T-cell (primary cell): ENCODE measurements at regions not wholly inside any gene's neighbourhood (a gene's known extent, or its start where the extent isn't known, plus 50 kb on each side); places are given as distances from the start of the nearest gene placed in this dataset.

Experiments used
- ATAC-seq, 4 experiments: fragments of 200-7000 bp in 3 of 4; fragments of 150-1000 bp in 1 of 4; cut with Tn5 transposase; replicated peaks in 1 of 4; 1 replicate in 3 of 4; 2 replicates in 1 of 4; pipeline ENCODE4 v1.10.0; 2021; ENCODE audit warnings: moderate library complexity in 3 of 4, mild to moderate bottlenecking in 2 of 4, moderate number of reproducible peaks in 1 of 4
- CTCF ChIA-PET, 2 donors: fragments of 300-600 bp; sonication (Branson Sonifier 250); formaldehyde crosslinking; loops; one replicate each; lab custom pipeline; 2022; ENCODE audit warnings: antibody characterized with exemption in 2 of 2; lab: Charles Lee
- POLR2A ChIA-PET, 2 donors: fragments of 300-600 bp; sonication (Branson Sonifier 250); formaldehyde crosslinking; loops; one replicate each; lab custom pipeline; 2022; ENCODE audit warnings: antibody characterized with exemption in 2 of 2; lab: Charles Lee
- DNase-seq, 35 experiments: peaks; one replicate each; pipeline versions ENCODE4 v3.0.0 to v3.0.0-alpha.2; 2013 to 2023
- H3K27ac ChIP-seq: one replicate; pipeline ENCODE4 v1.5.1; 2013; ENCODE audit warnings: low read length
- H3K27me3 ChIP-seq, 2 experiments: replicated peaks in 1 of 2; 1 replicate in 1 of 2; 2 replicates in 1 of 2; pipeline versions ENCODE4 v1.6.1 to v1.7.0; 2013; ENCODE audit warnings: low read length in 1 of 2, mixed read lengths in 1 of 2; ENCODE audit not compliant: control insufficient read depth in 2 of 2, insufficient read depth in 2 of 2; ENCODE audit errors: extremely low read depth in 1 of 2
- H3K36me3 ChIP-seq, 2 donors: 1 replicate in 1 of 2; 2 replicates in 1 of 2; pipeline versions ENCODE4 v1.6.1 to v1.7.0; 2013; ENCODE audit warnings: low read length in 1 of 2; ENCODE audit not compliant: control insufficient read depth in 2 of 2, insufficient read depth in 1 of 2; ENCODE audit errors: extremely low read depth in 1 of 2
- H3K4me1 ChIP-seq, 2 experiments: 1 replicate in 1 of 2; 2 replicates in 1 of 2; pipeline versions ENCODE4 v1.6.1 to v1.7.0; 2013; ENCODE audit warnings: low read length in 2 of 2, mixed read lengths in 1 of 2; ENCODE audit not compliant: insufficient read depth in 2 of 2, control insufficient read depth in 1 of 2; ENCODE audit errors: extremely low read depth in 1 of 2
- H3K4me3 ChIP-seq, 2 donors: 1 replicate in 1 of 2; 2 replicates in 1 of 2; pipeline versions ENCODE4 v1.5.1 to v1.7.0; 2013; ENCODE audit warnings: mild to moderate bottlenecking in 2 of 2, low read length in 1 of 2, moderate library complexity in 1 of 2; ENCODE audit not compliant: control insufficient read depth in 1 of 2; ENCODE audit errors: extremely low read depth in 1 of 2
- H3K9me3 ChIP-seq: 2 replicates; pipeline ENCODE4 v1.7.0; 2013
- H3K27ac Mint-ChIP-seq, 2 donors: one replicate each; pipeline ENCODE4 v1.8.0; 2020 to 2021; ENCODE audit warnings: mild to moderate bottlenecking in 2 of 2, mixed read lengths in 2 of 2
- H3K27me3 Mint-ChIP-seq, 2 donors: one replicate each; pipeline ENCODE4 v1.8.0; 2021 to 2022; ENCODE audit warnings: mixed read lengths in 2 of 2
- H3K36me3 Mint-ChIP-seq: one replicate; pipeline ENCODE4 v1.8.0; 2021; ENCODE audit warnings: mixed read lengths
- H3K4me1 Mint-ChIP-seq, 3 donors: one replicate each; pipeline ENCODE4 v1.8.0; 2020 to 2022; ENCODE audit warnings: mixed read lengths in 3 of 3, mild to moderate bottlenecking in 1 of 3
- H3K4me3 Mint-ChIP-seq, 3 donors: one replicate each; pipeline ENCODE4 v1.8.0; 2020 to 2022; ENCODE audit warnings: mild to moderate bottlenecking in 3 of 3, mixed read lengths in 3 of 3, moderate library complexity in 3 of 3
- H3K9me3 Mint-ChIP-seq, 3 donors: one replicate each; pipeline ENCODE4 v1.8.0; 2020 to 2022; ENCODE audit warnings: mixed read lengths in 3 of 3
- WGBS: methylation state at CpG from one replicate; pipeline ENCODE4 v1.1.5; 2013; ENCODE audit warnings: missing lambda C conversion rate; ENCODE audit not compliant: insufficient coverage; 5-methylcytosine and 5-hydroxymethylcytosine counted together

DNA sequence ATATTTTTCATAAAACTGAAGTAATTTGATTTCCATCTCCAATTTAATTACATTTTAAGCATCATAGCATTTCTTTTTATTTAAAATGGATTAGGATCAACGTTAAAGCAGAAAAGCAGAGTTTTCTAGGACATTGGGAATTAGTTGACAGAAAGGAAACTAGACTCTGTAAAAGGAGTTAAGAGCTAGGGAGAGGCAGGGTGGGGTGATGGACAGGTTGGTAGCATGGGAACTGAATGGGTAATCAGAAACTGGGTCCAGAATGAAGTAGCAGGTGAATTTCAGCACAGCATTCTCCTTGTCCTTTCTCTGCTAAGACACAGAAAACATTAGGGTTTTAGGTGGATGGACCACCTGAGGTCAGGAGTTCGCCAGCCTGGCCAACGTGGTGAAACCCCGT is 97.6 kb downstream of the ANAPC4 start:
- CTCF ChIA-PET, result no interaction called here
- POLR2A ChIA-PET, result no interaction called here
- no peaks in the 10 kb centered on the region for H3K4me1 ChIP-seq
- WGBS, result no CpG with 5 or more reads among the region's 4 CpGs
- H3K27ac Mint-ChIP-seq, result no peak overlapping the region
- H3K4me1 Mint-ChIP-seq, result no peaks in the 10 kb centered on the region
- no peaks in the 10 kb centered on the region for H3K36me3 ChIP-seq
- H3K27me3 Mint-ChIP-seq, result no peaks in the 10 kb centered on the region
- no peak overlapping the region for H3K4me3 Mint-ChIP-seq
- no peak overlapping the region for H3K27ac ChIP-seq
- no peak overlapping the region for H3K4me3 ChIP-seq
- ATAC-seq (no peak), DNase-seq (no peak)
- H3K27me3 ChIP-seq, result no peaks in the 10 kb centered on the region
- no peaks in the 10 kb centered on the region for H3K9me3 ChIP-seq
- H3K9me3 Mint-ChIP-seq, result peaks cover 4 to 24% (median 7%) of the 10 kb centered on the region in 3 donors
- H3K36me3 Mint-ChIP-seq, result peaks cover 16% of the 10 kb centered on the region

DNA sequence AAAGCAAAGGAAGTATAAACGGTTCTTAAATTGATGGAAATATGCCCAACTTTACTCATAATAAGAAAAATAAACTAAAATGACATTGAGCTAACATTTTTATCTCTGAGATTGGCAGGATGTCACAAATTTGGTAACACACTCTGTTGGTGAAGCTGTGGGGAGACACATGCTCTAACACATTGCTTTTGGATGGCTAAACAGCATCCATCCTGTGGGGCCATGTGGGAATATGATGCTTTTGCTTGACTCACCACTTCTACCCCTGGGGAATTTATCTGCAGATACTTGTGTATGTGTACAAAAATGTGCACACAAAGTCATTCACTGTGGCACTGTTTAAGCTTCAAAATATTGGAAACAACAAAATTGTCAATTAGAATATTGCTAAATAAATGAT is 100.2 kb downstream of the ANAPC4 start:
- H3K27ac ChIP-seq, result no peak overlapping the region
- CTCF ChIA-PET, result no interaction called here
- H3K4me3 Mint-ChIP-seq, result no peak overlapping the region
- WGBS, result no CpG with 5 or more reads among the region's 1 CpG
- peaks cover 0 to 9% of the 10 kb centered on the region in 2 donors for H3K27me3 Mint-ChIP-seq
- H3K27ac Mint-ChIP-seq, result no peak overlapping the region
- POLR2A ChIA-PET, result no interaction called here
- DNase-seq (no peak), ATAC-seq (no peak)
- no peak overlapping the region for H3K4me3 ChIP-seq
- no peaks in the 10 kb centered on the region for H3K4me1 ChIP-seq
- no peaks in the 10 kb centered on the region for H3K36me3 Mint-ChIP-seq
- H3K9me3 Mint-ChIP-seq, result peaks cover 0 to 11% (median 3%) of the 10 kb centered on the region in 3 donors
- no peaks in the 10 kb centered on the region for H3K36me3 ChIP-seq
- H3K9me3 ChIP-seq, result no peaks in the 10 kb centered on the region
- H3K27me3 ChIP-seq, result no peaks in the 10 kb centered on the region
- no peaks in the 10 kb centered on the region for H3K4me1 Mint-ChIP-seq

DNA sequence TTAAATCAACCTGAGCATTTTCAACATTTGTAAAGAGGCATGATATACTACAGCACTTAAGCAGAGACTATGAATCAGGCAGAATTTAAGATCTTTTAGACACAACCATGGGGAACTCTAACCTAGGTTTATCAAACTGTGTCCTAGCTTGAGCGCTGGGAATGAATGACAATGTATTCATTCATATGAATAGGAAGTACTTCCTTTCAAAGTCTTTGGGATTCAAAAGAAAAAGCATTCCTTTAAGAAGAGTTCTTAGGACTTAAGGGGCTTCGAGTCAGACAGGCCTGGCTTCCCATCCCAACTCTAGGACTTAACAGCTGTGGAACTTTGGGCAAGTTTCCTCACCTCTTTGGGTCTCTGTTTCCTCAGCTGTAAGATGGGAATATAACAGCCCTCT is 104.6 kb downstream of the ANAPC4 start:
- Histone ChIP-seq H3K27me3 (no peaks in the 10 kb centered on the region), H3K4me3 (no peak overlapping the region), H3K4me1 (no peaks in the 10 kb centered on the region), H3K9me3 (no peaks in the 10 kb centered on the region), H3K36me3 (no peaks in the 10 kb centered on the region), H3K27ac (no peak overlapping the region)
- ATAC-seq (no peak), DNase-seq (no peak)
- no peak overlapping the region for H3K27ac Mint-ChIP-seq
- no peaks in the 10 kb centered on the region for H3K36me3 Mint-ChIP-seq
- H3K27me3 Mint-ChIP-seq, result peaks cover 3 to 13% of the 10 kb centered on the region in 2 donors
- no peaks in the 10 kb centered on the region for H3K4me1 Mint-ChIP-seq
- ChIA-PET POLR2A (no interaction called here), CTCF (no interaction called here)
- no CpG with 5 or more reads among the region's 2 CpGs for WGBS
- H3K4me3 Mint-ChIP-seq, result no peak overlapping the region
- peaks cover 5 to 19% (median 9%) of the 10 kb centered on the region in 3 donors for H3K9me3 Mint-ChIP-seq

DNA sequence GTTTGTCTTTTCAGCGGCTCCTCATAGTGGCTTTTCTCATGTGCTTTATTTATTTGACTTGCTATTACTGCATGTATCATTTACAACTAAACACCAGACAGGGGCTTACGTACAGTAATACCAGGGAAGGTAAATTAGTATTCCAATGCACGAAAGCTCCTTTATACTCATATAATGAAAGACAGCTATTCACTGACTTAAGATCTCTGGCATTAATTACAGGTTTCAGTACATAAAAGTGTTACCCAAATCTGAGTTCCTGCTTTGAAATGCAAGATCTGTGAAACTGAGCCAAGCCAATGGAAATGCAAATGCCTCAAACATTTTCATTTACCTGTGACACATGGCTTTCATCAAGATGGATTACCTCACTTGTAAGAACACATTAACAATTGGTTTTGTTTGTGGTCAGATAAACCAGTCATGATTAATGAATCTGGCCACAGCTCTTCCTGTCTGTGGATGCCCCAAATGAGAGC is 107.2 kb downstream of the ANAPC4 start:
- Mint-ChIP-seq H3K36me3 (no peaks in the 10 kb centered on the region), H3K4me3 (no peak overlapping the region), H3K9me3 (peaks cover 11 to 18% (median 14%) of the 10 kb centered on the region in 3 donors), H3K27ac (no peak overlapping the region), H3K4me1 (no peaks in the 10 kb centered on the region), H3K27me3 (peaks cover 7 to 14% of the 10 kb centered on the region in 2 donors)
- DNase-seq (no peak), ATAC-seq (no peak)
- no peaks in the 10 kb centered on the region for H3K27me3 ChIP-seq
- ChIA-PET POLR2A (no interaction called here), CTCF (no interaction called here)
- no peak overlapping the region for H3K27ac ChIP-seq
- H3K9me3 ChIP-seq, result no peaks in the 10 kb centered on the region
- H3K4me3 ChIP-seq, result no peak overlapping the region
- no CpG with 5 or more reads among the region's 3 CpGs for WGBS
- no peaks in the 10 kb centered on the region for H3K36me3 ChIP-seq
- H3K4me1 ChIP-seq, result no peaks in the 10 kb centered on the region

DNA sequence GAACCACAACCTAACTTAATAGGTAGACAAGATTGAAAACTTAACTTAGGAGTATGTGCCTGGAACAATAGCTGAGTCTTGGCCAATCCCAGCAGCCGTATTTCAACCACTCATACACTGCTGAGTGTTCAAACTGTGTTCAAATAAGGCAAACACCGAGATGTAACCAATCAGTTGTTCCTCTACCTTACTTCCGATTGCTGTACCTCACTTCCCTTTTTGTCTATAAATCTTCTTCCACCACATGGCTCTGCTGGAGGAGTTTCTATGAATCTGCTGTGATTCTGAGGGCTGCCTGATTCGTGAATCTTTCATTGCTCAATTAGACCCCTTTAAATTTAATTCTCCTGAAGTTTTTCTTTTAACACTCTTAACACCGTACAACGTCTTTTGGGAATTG is 108.0 kb downstream of the ANAPC4 start:
- ChIA-PET CTCF (no interaction called here), POLR2A (no interaction called here)
- Mint-ChIP-seq H3K27ac (no peak overlapping the region), H3K27me3 (peaks cover 9 to 18% of the 10 kb centered on the region in 2 donors), H3K4me3 (no peak overlapping the region), H3K9me3 (peaks cover 11 to 15% (median 14%) of the 10 kb centered on the region in 3 donors), H3K36me3 (no peaks in the 10 kb centered on the region), H3K4me1 (no peaks in the 10 kb centered on the region)
- 71% methylated on average over 1 of the region's 6 CpGs for WGBS
- Histone ChIP-seq H3K9me3 (no peaks in the 10 kb centered on the region), H3K27me3 (peaks cover 0 to under 1% of the 10 kb centered on the region in 2 experiments), H3K4me1 (no peaks in the 10 kb centered on the region), H3K27ac (no peak overlapping the region), H3K36me3 (no peaks in the 10 kb centered on the region), H3K4me3 (no peak overlapping the region)
- DNase-seq (no peak), ATAC-seq (no peak)

DNA sequence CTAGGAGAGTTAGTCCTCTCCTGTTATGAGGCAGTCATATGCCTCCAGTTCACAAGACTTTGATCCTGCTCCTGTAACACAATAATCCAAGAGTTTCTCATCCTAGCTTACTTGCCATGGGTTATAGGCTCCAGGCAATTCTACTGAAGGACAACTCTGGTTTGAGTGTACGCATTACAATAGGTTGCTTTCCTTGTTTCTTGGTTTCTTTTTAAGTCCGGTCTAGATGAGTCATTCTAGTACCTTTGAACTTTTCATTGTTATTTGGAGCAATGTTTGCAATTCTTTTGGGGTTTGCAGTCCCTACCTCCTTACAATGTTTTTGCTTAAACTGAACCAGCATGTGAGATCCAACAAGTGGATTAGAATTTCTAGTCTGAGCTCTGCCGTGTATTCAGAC is 109.1 kb downstream of the ANAPC4 start:
- ChIA-PET CTCF (no interaction called here), POLR2A (no interaction called here)
- H3K27me3 ChIP-seq, result peaks cover 0 to 4% of the 10 kb centered on the region in 2 experiments
- H3K36me3 Mint-ChIP-seq, result no peaks in the 10 kb centered on the region
- no peak overlapping the region for H3K4me3 ChIP-seq
- H3K36me3 ChIP-seq, result no peaks in the 10 kb centered on the region
- WGBS, result no CpG with 5 or more reads among the region's 3 CpGs
- no peak overlapping the region for H3K27ac ChIP-seq
- ATAC-seq (no peak), DNase-seq (no peak)
- peaks cover 9 to 10% of the 10 kb centered on the region in 2 donors for H3K27me3 Mint-ChIP-seq
- peaks cover 11 to 15% (median 14%) of the 10 kb centered on the region in 3 donors for H3K9me3 Mint-ChIP-seq
- H3K4me1 ChIP-seq, result no peaks in the 10 kb centered on the region
- no peak overlapping the region for H3K27ac Mint-ChIP-seq
- no peaks in the 10 kb centered on the region for H3K9me3 ChIP-seq
- no peaks in the 10 kb centered on the region for H3K4me1 Mint-ChIP-seq
- no peak overlapping the region for H3K4me3 Mint-ChIP-seq

DNA sequence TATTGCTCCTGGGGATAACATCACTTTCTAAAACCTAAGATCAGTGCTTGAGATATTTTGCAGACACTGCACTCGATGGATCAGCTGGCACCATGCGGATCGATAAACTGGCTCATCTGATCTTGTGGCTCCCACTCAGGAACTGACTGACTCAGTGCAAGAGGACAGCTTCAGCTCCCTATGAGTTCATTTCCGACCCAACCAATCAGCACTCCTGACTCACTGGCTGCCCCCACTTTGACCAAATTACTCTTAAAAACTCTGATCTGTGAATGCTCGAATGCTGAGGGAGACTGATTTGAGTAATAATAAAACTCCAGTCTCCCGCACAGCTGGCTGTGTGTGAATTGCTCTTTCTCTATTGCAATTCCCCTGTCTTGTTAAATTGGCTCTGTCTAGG is 110.1 kb downstream of the ANAPC4 start:
- no peaks in the 10 kb centered on the region for H3K9me3 ChIP-seq
- WGBS, result 79% methylated on average over 4 of the region's 6 CpGs
- ATAC-seq (no peak), DNase-seq (no peak)
- H3K27ac ChIP-seq, result no peak overlapping the region
- no peaks in the 10 kb centered on the region for H3K4me1 ChIP-seq
- H3K9me3 Mint-ChIP-seq, result peaks cover 11 to 15% (median 14%) of the 10 kb centered on the region in 3 donors
- H3K36me3 Mint-ChIP-seq, result no peaks in the 10 kb centered on the region
- ChIA-PET POLR2A (interaction anchor here in 1 of 2 donors (0.5 to 0.6 kb wide), 2 partner anchors 57 to 98 kb away, joined by 6 to 9 read pairs; no protein-coding TSS in a partner anchor), CTCF (no interaction called here)
- H3K27me3 Mint-ChIP-seq, result peaks cover 9 to 10% of the 10 kb centered on the region in 2 donors
- H3K4me3 ChIP-seq, result no peak overlapping the region
- H3K4me1 Mint-ChIP-seq, result no peaks in the 10 kb centered on the region
- no peaks in the 10 kb centered on the region for H3K36me3 ChIP-seq
- H3K27me3 ChIP-seq, result peaks cover 0 to 4% of the 10 kb centered on the region in 2 experiments
- H3K27ac Mint-ChIP-seq, result no peak overlapping the region
- H3K4me3 Mint-ChIP-seq, result no peak overlapping the region
